ENCODE measurements at regions not wholly inside any gene's neighbourhood (a gene's known extent, or its start where the extent isn't known, plus 50 kb on each side); places are given as distances from the start of the nearest gene placed in this dataset.

- no peak for DNase-seq (ENCODE audit: low read depth)
Observed at GRCh38 chr1:55579332-55580001, 364.3 kb upstream of the USP24 start.

- no peak for DNase-seq (ENCODE audit: low read depth)
Observed at GRCh38 chr1:55578646-55579045, 363.5 kb upstream of the USP24 start.

DNA sequence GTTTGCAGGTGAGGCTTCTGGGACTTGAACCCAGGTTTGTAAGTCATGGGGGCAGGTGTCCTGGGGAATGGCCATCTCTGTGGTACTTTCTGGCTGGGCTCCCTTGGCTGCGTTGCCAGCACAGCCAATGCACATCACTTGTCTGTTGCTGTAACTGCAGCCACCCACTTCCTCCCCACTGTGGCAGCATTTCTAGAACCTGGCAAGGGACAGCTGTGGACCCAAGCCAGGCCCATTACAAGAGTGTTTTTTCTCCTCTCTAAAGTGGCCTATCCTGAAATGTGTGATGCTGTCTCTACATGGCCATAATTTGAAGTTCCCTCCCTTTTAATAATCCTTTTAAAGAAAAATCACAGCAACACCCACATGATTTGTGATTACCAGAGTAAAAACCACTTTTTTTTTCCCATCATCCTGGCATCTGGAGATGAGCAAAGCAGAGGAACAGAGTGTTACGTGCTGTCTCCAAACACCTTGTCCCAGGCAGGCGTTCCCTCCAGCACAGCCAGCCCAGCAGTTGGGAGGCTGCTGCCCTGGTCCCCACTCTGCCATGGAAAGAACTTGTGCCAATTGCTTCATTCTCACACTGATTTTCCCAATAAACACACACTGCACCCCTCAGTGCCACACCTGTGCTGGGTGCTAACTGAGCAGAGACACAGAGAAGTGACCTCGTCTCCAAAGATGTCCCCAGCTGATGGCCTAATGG, 360.6 kb upstream of the USP24 start:
- no peak for DNase-seq (ENCODE audit: low read depth)

- DNase-seq (ENCODE audit: low read depth): no peak
Observed at GRCh38 chr1:55574691-55575225, 359.6 kb upstream of the USP24 start.

- DNase-seq (ENCODE audit: low read depth): no peak
Observed at GRCh38 chr1:55572878-55573734, 357.9 kb upstream of the USP24 start.

- no peak for DNase-seq (ENCODE audit: low read depth)
Observed at GRCh38 chr1:55571767-55572166, 356.6 kb upstream of the USP24 start.

DNA sequence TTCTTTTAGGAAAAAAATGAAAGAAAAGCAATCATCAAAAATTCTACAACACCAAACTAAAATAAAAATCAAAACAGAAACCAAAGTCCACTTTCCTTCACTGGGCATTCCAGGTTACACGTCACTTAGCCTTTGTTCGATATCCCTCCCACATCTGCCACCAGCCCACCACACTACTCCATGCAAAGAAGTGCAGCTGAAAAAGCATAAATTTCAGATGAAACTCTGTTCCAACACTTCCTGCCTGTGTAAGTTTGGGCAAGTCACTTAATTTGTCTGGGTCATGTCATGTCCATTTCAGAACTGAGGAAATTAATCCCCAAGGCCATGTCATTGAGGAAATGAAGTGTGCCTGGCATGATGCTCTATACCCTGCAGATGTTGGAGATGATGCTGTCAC, 354.3 kb upstream of the USP24 start:
- no peak for DNase-seq (ENCODE audit: low read depth)

- no peak for DNase-seq (ENCODE audit: low read depth)
Observed at GRCh38 chr1:55568732-55569131, 353.6 kb upstream of the USP24 start.

DNA sequence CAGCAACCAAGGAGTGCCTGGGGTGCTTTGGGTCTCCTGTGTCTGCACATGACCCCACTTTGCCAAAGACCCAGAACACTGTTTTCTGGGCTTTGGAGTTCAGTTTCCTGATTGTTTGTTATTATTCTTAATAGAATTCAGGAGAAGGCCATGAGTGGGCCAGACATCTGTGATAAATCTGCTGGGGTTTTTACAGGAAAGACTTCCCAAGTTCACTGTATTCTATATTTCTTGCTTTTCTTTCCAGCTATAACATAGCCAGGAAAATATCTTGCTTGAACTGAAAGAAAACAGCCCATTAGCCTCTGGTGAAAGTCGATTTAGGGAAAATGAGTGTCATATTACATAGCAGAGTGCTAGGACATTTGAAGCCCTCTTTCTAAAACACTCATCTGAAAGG, 345.1 kb upstream of the USP24 start:
- no peak for DNase-seq (ENCODE audit: low read depth)

DNA sequence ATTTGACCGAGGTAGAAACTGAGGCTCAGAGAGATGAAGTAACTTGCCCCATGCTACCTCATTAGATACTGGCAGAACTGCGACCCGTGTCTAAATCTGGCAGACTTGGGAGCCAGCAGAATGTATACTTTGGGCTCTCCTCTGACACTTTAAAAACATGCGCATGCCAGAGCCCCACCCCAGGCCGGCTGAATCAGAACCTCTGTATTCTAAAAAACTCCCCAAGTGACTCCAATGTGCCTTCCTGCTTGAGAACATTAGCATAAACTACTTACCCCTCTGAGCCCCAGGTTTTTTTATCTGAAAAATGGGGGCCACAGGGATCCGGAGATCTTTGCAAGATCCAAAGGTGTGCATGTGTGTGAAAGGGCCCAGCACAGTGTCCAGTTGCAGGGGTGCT, 344.7 kb upstream of the USP24 start:
- DNase-seq (ENCODE audit: low read depth): no peak

- DNase-seq (ENCODE audit: low read depth): no peak
Observed at GRCh38 chr1:55559161-55559611, 344.0 kb upstream of the USP24 start.

- no peak for DNase-seq (ENCODE audit: low read depth)
Observed at GRCh38 chr1:55558515-55558914, 343.4 kb upstream of the USP24 start.

DNA sequence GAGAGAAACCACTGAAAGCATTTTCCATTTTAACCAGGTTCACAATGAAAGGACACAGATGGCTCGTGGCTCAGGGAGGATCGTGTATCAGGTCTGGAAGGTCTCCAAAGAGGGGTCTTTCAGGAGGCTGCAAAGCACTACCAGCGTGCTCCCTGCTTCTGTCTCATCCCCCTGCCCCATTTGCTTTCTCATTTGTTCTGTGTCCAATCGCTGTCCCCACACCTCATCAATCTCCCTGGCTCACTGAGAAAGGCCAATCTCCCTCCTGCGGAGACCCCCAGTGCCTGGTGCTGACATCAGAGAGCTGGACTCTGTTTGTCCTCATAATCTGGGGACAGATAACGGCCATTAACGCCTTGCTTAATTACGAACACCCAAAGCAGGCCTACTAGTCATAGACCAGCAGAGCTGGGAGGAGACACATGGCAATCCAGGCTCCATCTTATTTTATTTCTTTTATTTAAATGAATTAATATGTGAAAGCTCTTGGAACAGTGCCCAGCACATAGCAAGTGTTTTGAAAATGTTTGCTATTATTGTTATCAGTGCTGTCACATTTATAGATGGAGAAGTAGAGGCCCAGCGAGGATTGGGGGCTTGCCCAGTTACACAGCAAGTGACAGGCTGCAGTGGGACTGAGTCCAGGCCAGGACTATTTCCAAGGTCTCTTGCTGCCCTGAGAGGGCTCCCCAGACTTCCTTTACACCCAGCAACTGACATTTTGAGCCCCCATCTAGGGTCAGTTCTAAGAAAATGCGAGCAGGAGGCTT, 341.0 kb upstream of the USP24 start:
- no peak for DNase-seq (ENCODE audit: low read depth)

DNA sequence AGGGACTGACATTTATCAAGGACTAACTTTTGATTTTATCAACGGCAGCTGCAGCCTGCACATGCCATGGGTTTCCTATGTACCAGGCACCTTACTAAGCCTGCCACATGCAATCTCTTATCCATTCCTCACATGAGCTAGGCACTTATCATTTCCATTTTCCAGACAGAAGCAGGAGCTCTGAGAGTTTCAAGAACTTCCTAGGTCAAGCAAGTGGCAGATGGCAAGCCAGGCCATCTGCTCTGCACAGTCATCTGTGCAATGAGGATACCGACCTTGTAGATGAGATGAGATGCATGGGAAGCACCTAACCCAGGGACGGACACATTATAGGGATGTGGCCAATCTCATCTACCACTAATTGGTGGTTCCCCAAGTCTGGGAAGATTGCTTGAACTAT, 339.4 kb upstream of the USP24 start:
- DNase-seq (ENCODE audit: low read depth): no peak

DNA sequence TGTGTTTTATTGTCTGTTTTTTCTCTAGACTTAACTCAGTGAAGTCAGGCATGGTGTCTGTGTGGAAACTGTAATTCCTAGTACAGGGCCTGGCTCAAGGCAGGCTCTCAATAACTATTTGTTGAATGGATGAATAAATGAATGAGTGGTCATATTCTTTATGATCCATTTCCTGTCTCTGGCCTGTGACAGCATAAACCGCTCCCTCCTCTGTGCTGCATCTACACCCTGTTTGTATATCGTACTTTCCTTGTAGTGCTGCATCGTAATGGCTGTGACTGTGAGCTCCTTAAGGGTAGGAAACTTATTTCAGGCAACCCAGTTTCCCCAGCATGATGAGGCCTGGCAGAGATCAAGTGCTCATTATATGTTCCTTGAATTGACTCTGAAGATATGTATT, 337.5 kb upstream of the USP24 start:
- DNase-seq (ENCODE audit: low read depth): no peak

GRCh38 chr1:55547405-55547804, 332.2 kb upstream of the USP24 start:
- DNase-seq (ENCODE audit: low read depth): no peak

DNA sequence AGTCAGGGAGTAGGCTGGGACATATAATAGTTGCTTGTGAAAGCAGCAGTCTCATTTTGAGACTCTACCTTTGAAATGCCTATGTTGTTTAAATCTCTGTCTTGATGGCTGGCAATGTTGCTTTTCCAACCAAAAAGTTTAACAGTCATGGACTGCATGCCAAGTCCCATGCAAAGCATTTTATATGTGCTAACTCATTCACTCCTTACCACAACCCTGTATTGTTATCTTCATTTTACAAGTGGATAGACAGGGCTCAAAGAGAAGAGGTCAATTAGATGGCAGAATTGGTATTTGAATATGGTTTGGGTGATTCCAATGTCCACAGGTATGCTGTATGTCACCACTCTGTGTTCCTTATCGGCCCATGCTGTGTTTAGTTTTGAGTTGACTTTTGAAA, 331.4 kb upstream of the USP24 start:
- no peak for DNase-seq (ENCODE audit: low read depth)

- no peak for DNase-seq (ENCODE audit: low read depth)
Observed at GRCh38 chr1:55544826-55545225, 329.7 kb upstream of the USP24 start.

- no peak for DNase-seq (ENCODE audit: low read depth)
Observed at GRCh38 chr1:55542901-55543504, 327.8 kb upstream of the USP24 start.

DNA sequence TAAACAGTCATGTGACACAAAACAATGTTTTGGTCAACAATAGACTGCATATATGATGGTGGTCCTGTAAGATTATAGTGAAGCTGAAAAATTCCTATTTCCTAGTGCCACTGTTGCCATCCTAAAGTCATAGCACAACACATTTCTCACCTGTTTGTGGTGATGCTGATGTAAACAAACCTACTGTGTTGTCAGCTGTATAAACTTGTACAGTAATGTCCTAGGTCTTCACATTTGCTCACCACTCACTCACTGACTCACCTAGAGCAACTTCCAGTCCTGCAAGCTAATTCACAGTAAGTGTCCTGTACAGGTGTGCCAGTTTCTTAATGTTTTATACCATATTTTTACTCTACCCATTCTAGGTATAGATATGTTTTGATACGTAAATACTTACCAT, 326.1 kb upstream of the USP24 start:
- no peak for DNase-seq (ENCODE audit: low read depth)
